Mammary epithelial cell (primary cell): ENCODE measurements at regions not wholly inside any gene's neighbourhood (a gene's known extent, or its start where the extent isn't known, plus 50 kb on each side); places are given as distances from the start of the nearest gene placed in this dataset.

Source experiments
- CTCF ChIP-seq, 2 donors: IDR thresholded peaks in 1 of 2; conservative IDR thresholded peaks in 1 of 2; 2 replicates each; pipeline ENCODE4 v1.5.1; 2011 to 2012; ENCODE audit warnings: inconsistent platforms in 2 of 2, low read length in 2 of 2, mild to moderate bottlenecking in 2 of 2, control low read depth in 1 of 2, low read depth in 1 of 2; ENCODE audit not compliant: insufficient read depth in 1 of 2; ENCODE audit errors: extremely low read depth in 1 of 2
- EZH2 ChIP-seq: IDR thresholded peaks from 2 replicates; pipeline ENCODE4 v1.6.1; 2012; ENCODE audit warnings: low read length, inconsistent platforms, borderline replicate concordance

- no peak for TF ChIP-seq CTCF (conservative IDR thresholded peaks at IDR 0.05 in 1 of 2, IDR thresholded peaks at IDR 0.05 in 1 of 2; ENCODE audit: extremely low read depth in 1 of 2, insufficient read depth in 1 of 2, low read depth in 1 of 2, low read length in 2 of 2)
- no peak for TF ChIP-seq EZH2
Observed at GRCh38 chr6:169843991-169844390, 92.6 kb downstream of the ERMARD start.
